GM12878 (cell line): ENCODE measurements at regions not wholly inside any gene's neighbourhood (a gene's known extent, or its start where the extent isn't known, plus 50 kb on each side); places are given as distances from the start of the nearest gene placed in this dataset.

Experiments used
- CREB1 ChIP-seq: IDR thresholded peaks from 2 replicates; pipeline ENCODE4 v1.6.1; 2012; ENCODE audit warnings: low read depth, mild to moderate bottlenecking, inconsistent platforms
- CREM ChIP-seq: IDR thresholded peaks from 2 replicates; pipeline ENCODE4 v1.6.1; 2014; ENCODE audit warnings: antibody characterized with exemption, low read depth
- HDAC2 ChIP-seq: fragments of 200-600 bp; sonication (generic); IDR thresholded peaks from 2 replicates; pipeline ENCODE4 v1.6.1; 2017
- HDGF ChIP-seq: fragments of 450-650 bp; IDR thresholded peaks from 2 replicates; pipeline ENCODE4 v1.6.1; 2016; ENCODE audit warnings: antibody characterized with exemption
- IKZF1 ChIP-seq: fragments of 450-650 bp; conservative IDR thresholded peaks from 2 replicates; pipeline ENCODE4 v1.6.1; 2017; ENCODE audit warnings: antibody characterized with exemption, mild to moderate bottlenecking
- MTA3 ChIP-seq: IDR thresholded peaks from 2 replicates; pipeline ENCODE4 v1.6.1; 2012; ENCODE audit warnings: low read length, inconsistent platforms, borderline replicate concordance
- MYB ChIP-seq: fragments of 150-350 bp; IDR thresholded peaks from 2 replicates; pipeline ENCODE4 v1.6.1; 2014; ENCODE audit warnings: mild to moderate bottlenecking, low read depth, low read length, borderline replicate concordance
- SIX5 ChIP-seq: IDR thresholded peaks from 2 replicates; pipeline ENCODE4 v1.6.1; 2011; ENCODE audit warnings: mild to moderate bottlenecking, low read depth, low read length, moderate library complexity; ENCODE audit not compliant: severe bottlenecking
- SMC3 ChIP-seq: IDR thresholded peaks from 2 replicates; pipeline ENCODE4 v1.6.1; 2011; ENCODE audit warnings: low read length, improper control_type of control experiment, borderline replicate concordance
- SP1 ChIP-seq: IDR thresholded peaks from one replicate; pipeline ENCODE4 v1.6.1; 2011; ENCODE audit warnings: low read depth, low read length
- TBL1XR1 ChIP-seq: IDR thresholded peaks from 2 replicates; pipeline ENCODE4 v1.6.1; 2012; ENCODE audit warnings: low read depth, low read length, improper control_type of control experiment
- TCF12 ChIP-seq: IDR thresholded peaks from 2 replicates; pipeline ENCODE4 v1.6.1; 2011; ENCODE audit warnings: low read depth, mild to moderate bottlenecking, low read length
- ZNF207 ChIP-seq: fragments of 450-650 bp; IDR thresholded peaks from 2 replicates; pipeline ENCODE4 v1.6.1; 2014; ENCODE audit warnings: antibody characterized with exemption, mild to moderate bottlenecking, borderline replicate concordance
- TF ChIP-seq, protein P1 (sequence below): fragments of 450-650 bp; IDR thresholded peaks from 2 replicates; pipeline ENCODE4 v1.6.1; 2017; ENCODE audit warnings: mild to moderate bottlenecking, moderate library complexity
- TF ChIP-seq, protein P2 (sequence below): fragments of 150-350 bp; IDR thresholded peaks from 2 replicates; pipeline ENCODE4 v1.6.1; 2016; ENCODE audit warnings: low read depth, low read length
- TF ChIP-seq, protein P3 (sequence below): fragments of 450-650 bp; formaldehyde crosslinking; IDR thresholded peaks from 2 replicates; pipeline ENCODE4 v1.4.0; 2022; ENCODE audit warnings: mild to moderate bottlenecking, moderate library complexity
- TF ChIP-seq, protein P4 (sequence below): fragments of 450-650 bp; IDR thresholded peaks from 2 replicates; pipeline ENCODE4 v1.6.1; 2018; ENCODE audit warnings: borderline replicate concordance, mild to moderate bottlenecking; ENCODE audit not compliant: partially characterized antibody

DNA sequence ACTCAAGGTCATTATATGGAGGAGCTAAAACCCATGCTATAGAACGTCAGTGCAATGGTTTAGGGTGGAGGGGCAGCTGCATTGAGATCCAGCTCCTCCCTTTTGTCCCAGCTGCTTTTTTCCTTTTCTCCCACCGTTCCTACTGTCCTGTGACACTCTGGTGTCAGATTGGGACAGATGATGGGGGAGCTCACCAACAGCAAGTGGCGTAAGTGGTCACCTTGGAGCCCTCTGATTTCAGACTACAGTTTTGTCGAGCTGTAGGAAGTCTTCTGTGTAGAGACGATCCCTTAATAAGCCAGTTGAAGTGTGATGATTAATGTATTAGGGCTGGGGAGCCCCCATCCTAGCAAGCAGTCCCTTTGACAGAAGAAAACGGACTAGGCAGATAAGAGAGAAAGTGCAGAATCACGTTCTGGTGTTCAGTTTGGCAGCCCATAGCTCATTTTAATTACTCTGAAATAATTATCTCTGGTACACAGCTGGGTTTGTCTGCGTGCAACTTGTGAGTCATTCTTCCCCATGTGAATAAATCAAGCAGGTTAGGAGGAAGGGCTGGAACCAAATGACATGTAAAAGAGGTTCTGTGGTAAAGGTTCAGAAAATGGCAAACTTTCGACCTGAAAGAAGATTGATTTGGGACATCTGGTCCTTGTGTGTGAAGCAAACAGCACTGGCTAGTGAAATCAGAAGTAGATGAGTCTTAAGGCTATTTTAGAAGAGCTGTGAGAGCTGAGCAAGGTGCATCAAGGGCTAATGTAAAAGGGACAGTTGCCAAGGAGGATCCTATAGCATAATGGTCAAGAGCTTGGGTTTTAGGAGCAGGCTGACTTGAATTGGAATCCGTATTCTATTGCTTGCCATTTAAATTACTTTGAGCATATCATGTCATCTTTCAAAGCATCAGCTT, 241.4 kb downstream of the EDEM1 start (continued):
- TF ChIP-seq, protein P1, sequence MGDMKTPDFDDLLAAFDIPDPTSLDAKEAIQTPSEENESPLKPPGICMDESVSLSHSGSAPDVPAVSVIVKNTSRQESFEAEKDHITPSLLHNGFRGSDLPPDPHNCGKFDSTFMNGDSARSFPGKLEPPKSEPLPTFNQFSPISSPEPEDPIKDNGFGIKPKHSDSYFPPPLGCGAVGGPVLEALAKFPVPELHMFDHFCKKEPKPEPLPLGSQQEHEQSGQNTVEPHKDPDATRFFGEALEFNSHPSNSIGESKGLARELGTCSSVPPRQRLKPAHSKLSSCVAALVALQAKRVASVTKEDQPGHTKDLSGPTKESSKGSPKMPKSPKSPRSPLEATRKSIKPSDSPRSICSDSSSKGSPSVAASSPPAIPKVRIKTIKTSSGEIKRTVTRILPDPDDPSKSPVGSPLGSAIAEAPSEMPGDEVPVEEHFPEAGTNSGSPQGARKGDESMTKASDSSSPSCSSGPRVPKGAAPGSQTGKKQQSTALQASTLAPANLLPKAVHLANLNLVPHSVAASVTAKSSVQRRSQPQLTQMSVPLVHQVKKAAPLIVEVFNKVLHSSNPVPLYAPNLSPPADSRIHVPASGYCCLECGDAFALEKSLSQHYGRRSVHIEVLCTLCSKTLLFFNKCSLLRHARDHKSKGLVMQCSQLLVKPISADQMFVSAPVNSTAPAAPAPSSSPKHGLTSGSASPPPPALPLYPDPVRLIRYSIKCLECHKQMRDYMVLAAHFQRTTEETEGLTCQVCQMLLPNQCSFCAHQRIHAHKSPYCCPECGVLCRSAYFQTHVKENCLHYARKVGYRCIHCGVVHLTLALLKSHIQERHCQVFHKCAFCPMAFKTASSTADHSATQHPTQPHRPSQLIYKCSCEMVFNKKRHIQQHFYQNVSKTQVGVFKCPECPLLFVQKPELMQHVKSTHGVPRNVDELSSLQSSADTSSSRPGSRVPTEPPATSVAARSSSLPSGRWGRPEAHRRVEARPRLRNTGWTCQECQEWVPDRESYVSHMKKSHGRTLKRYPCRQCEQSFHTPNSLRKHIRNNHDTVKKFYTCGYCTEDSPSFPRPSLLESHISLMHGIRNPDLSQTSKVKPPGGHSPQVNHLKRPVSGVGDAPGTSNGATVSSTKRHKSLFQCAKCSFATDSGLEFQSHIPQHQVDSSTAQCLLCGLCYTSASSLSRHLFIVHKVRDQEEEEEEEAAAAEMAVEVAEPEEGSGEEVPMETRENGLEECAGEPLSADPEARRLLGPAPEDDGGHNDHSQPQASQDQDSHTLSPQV = no peak
- TF ChIP-seq HDAC2 = no peak
- TF ChIP-seq MTA3 = peak; percentile 67; the same call in 1 of the 2 replicates
- TF ChIP-seq MYB = no peak
- TF ChIP-seq TCF12 = peak; percentile 89
- no peak for TF ChIP-seq HDGF
- TF ChIP-seq, protein P2, sequence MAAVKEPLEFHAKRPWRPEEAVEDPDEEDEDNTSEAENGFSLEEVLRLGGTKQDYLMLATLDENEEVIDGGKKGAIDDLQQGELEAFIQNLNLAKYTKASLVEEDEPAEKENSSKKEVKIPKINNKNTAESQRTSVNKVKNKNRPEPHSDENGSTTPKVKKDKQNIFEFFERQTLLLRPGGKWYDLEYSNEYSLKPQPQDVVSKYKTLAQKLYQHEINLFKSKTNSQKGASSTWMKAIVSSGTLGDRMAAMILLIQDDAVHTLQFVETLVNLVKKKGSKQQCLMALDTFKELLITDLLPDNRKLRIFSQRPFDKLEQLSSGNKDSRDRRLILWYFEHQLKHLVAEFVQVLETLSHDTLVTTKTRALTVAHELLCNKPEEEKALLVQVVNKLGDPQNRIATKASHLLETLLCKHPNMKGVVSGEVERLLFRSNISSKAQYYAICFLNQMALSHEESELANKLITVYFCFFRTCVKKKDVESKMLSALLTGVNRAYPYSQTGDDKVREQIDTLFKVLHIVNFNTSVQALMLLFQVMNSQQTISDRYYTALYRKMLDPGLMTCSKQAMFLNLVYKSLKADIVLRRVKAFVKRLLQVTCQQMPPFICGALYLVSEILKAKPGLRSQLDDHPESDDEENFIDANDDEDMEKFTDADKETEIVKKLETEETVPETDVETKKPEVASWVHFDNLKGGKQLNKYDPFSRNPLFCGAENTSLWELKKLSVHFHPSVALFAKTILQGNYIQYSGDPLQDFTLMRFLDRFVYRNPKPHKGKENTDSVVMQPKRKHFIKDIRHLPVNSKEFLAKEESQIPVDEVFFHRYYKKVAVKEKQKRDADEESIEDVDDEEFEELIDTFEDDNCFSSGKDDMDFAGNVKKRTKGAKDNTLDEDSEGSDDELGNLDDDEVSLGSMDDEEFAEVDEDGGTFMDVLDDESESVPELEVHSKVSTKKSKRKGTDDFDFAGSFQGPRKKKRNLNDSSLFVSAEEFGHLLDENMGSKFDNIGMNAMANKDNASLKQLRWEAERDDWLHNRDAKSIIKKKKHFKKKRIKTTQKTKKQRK = no peak
- TF ChIP-seq SMC3 = no peak
- TF ChIP-seq, protein P3, sequence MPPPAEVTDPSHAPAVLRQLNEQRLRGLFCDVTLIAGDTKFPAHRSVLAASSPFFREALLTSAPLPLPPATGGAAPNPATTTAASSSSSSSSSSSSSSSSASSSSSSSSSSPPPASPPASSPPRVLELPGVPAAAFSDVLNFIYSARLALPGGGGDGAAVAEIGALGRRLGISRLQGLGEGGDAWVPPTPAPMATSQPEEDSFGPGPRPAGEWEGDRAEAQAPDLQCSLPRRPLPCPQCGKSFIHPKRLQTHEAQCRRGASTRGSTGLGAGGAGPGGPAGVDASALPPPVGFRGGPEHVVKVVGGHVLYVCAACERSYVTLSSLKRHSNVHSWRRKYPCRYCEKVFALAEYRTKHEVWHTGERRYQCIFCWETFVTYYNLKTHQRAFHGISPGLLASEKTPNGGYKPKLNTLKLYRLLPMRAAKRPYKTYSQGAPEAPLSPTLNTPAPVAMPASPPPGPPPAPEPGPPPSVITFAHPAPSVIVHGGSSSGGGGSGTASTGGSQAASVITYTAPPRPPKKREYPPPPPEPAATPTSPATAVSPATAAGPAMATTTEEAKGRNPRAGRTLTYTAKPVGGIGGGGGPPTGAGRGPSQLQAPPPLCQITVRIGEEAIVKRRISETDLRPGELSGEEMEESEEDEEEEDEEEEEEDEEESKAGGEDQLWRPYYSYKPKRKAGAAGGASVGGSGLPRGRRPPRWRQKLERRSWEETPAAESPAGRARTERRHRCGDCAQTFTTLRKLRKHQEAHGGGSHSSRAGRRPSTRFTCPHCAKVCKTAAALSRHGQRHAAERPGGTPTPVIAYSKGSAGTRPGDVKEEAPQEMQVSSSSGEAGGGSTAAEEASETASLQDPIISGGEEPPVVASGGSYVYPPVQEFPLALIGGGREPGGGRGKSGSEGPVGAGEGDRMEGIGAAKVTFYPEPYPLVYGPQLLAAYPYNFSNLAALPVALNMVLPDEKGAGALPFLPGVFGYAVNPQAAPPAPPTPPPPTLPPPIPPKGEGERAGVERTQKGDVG (CRISPR knock-in tag) = no peak
- TF ChIP-seq TBL1XR1 = no peak
- TF ChIP-seq ZNF207 = no peak
- peak; percentile 67; the same call in 1 of the 2 replicates for TF ChIP-seq CREM
- TF ChIP-seq IKZF1 = 0 out of 2 replicates have a peak, but pooled peaks have one; percentile 30
- no peak for TF ChIP-seq CREB1
- TF ChIP-seq SIX5 = no peak
- TF ChIP-seq SP1 = peak; percentile 7
- TF ChIP-seq, protein P4, sequence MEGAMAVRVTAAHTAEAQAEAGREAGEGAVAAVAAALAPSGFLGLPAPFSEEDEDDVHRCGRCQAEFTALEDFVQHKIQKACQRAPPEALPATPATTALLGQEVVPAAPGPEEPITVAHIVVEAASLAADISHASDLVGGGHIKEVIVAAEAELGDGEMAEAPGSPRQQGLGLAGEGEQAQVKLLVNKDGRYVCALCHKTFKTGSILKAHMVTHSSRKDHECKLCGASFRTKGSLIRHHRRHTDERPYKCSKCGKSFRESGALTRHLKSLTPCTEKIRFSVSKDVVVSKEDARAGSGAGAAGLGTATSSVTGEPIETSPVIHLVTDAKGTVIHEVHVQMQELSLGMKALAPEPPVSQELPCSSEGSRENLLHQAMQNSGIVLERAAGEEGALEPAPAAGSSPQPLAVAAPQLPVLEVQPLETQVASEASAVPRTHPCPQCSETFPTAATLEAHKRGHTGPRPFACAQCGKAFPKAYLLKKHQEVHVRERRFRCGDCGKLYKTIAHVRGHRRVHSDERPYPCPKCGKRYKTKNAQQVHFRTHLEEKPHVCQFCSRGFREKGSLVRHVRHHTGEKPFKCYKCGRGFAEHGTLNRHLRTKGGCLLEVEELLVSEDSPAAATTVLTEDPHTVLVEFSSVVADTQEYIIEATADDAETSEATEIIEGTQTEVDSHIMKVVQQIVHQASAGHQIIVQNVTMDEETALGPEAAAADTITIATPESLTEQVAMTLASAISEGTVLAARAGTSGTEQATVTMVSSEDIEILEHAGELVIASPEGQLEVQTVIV = no peak
